ENCODE measurements at regions not wholly inside any gene's neighbourhood (a gene's known extent, or its start where the extent isn't known, plus 50 kb on each side); places are given as distances from the start of the nearest gene placed in this dataset.

DNA sequence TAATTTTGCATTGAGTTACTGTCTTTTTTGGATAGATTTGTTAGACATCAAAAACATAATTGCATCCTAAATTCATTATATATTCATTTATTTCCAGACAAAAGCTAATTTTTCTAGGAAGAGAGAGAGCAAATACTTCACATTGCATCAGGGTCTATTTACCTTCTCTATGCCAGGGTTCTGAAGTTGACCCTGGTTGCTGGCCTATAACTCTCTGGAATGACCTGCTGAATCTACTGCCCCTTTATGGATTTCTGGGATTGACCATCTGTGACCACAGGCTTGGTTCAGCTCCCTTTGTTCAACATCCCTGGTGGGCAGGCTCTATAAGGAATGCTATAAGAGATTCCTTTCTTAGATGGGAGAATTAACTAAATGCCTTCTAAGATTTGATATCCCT lies 414.8 kb upstream of the STXBP6 start:
- no peak overlapping the region for H3K23ac ChIP-seq (ENCODE audit: low read length)
- no peak overlapping the region for H4K8ac ChIP-seq (ENCODE audit: low read depth, low read length)
- H4K91ac ChIP-seq (ENCODE audit: low read depth, low read length), result no peak overlapping the region
- no peaks in the 10 kb centered on the region for H3K79me2 ChIP-seq (ENCODE audit: control insufficient read depth, insufficient read depth, low read length, poor library complexity)
- H3K79me1 ChIP-seq (ENCODE audit: low read length), result no peaks in the 10 kb centered on the region
- H3K4me3 ChIP-seq (ENCODE audit: low read depth, low read length), result no peak overlapping the region
- no peak overlapping the region for H3K14ac ChIP-seq (ENCODE audit: low read length)
- no peak overlapping the region for H4K12ac ChIP-seq (ENCODE audit: low read depth, low read length)
- no peak overlapping the region for H3K18ac ChIP-seq (ENCODE audit: low read length)
- no peaks in the 10 kb centered on the region for H3K36me3 ChIP-seq (ENCODE audit: control insufficient read depth in 1 of 2, insufficient read depth in 2 of 2, low read length in 2 of 2)
- no peaks in the 10 kb centered on the region for H3K27me3 ChIP-seq (ENCODE audit: insufficient read depth, low read length)
- H2BK12ac ChIP-seq (ENCODE audit: low read length), result no peak overlapping the region
- no peak overlapping the region for H2AK5ac ChIP-seq (ENCODE audit: low read length)
- DNase-seq, result no peak
- no peak overlapping the region for H3K27ac ChIP-seq (ENCODE audit: low read depth, low read length)
- H3K4me2 ChIP-seq (ENCODE audit: low read length), result no peak overlapping the region
- H3K4ac ChIP-seq (ENCODE audit: low read depth, low read length), result no peak overlapping the region
- no peak overlapping the region for H3K9ac ChIP-seq (ENCODE audit: low read length)
- no peaks in the 10 kb centered on the region for H3K4me1 ChIP-seq (ENCODE audit: control insufficient read depth in 1 of 2, insufficient read depth in 2 of 2, low read length in 2 of 2)
- no peak overlapping the region for H2AFZ ChIP-seq (ENCODE audit: insufficient read depth, low read length, poor library complexity)
- H2BK5ac ChIP-seq (ENCODE audit: low read depth, low read length, poor library complexity), result no peak overlapping the region
- no peaks in the 10 kb centered on the region for H3K9me3 ChIP-seq (ENCODE audit: insufficient read depth, low read depth, low read length)
- no peak overlapping the region for H2BK120ac ChIP-seq (ENCODE audit: insufficient read depth, low read length, poor library complexity)

GRCh38 chr14:25464078-25464477 lies 414.1 kb upstream of the STXBP6 start:
- no peaks in the 10 kb centered on the region for H3K4me1 ChIP-seq (ENCODE audit: control insufficient read depth in 1 of 2, insufficient read depth in 2 of 2, low read length in 2 of 2)
- H3K23ac ChIP-seq (ENCODE audit: low read length), result no peak overlapping the region
- H3K14ac ChIP-seq (ENCODE audit: low read length), result no peak overlapping the region
- no peak overlapping the region for H4K8ac ChIP-seq (ENCODE audit: low read depth, low read length)
- H2BK5ac ChIP-seq (ENCODE audit: low read depth, low read length, poor library complexity), result no peak overlapping the region
- no peaks in the 10 kb centered on the region for H3K79me1 ChIP-seq (ENCODE audit: low read length)
- no peak overlapping the region for H2AK5ac ChIP-seq (ENCODE audit: low read length)
- no peak overlapping the region for H3K4me3 ChIP-seq (ENCODE audit: low read depth, low read length)
- no peak overlapping the region for H3K4me2 ChIP-seq (ENCODE audit: low read length)
- no peak overlapping the region for H3K27ac ChIP-seq (ENCODE audit: low read depth, low read length)
- no peak overlapping the region for H4K12ac ChIP-seq (ENCODE audit: low read depth, low read length)
- DNase-seq, result no peak
- no peak overlapping the region for H2AFZ ChIP-seq (ENCODE audit: insufficient read depth, low read length, poor library complexity)
- H2BK120ac ChIP-seq (ENCODE audit: insufficient read depth, low read length, poor library complexity), result no peak overlapping the region
- H3K4ac ChIP-seq (ENCODE audit: low read depth, low read length), result no peak overlapping the region
- no peaks in the 10 kb centered on the region for H3K9me3 ChIP-seq (ENCODE audit: insufficient read depth, low read depth, low read length)
- no peak overlapping the region for H3K18ac ChIP-seq (ENCODE audit: low read length)
- no peaks in the 10 kb centered on the region for H3K79me2 ChIP-seq (ENCODE audit: control insufficient read depth, insufficient read depth, low read length, poor library complexity)
- no peak overlapping the region for H3K9ac ChIP-seq (ENCODE audit: low read length)
- no peak overlapping the region for H4K91ac ChIP-seq (ENCODE audit: low read depth, low read length)
- H3K27me3 ChIP-seq (ENCODE audit: insufficient read depth, low read length), result no peaks in the 10 kb centered on the region
- H3K36me3 ChIP-seq (ENCODE audit: control insufficient read depth in 1 of 2, insufficient read depth in 2 of 2, low read length in 2 of 2), result no peaks in the 10 kb centered on the region
- H2BK12ac ChIP-seq (ENCODE audit: low read length), result no peak overlapping the region

DNA sequence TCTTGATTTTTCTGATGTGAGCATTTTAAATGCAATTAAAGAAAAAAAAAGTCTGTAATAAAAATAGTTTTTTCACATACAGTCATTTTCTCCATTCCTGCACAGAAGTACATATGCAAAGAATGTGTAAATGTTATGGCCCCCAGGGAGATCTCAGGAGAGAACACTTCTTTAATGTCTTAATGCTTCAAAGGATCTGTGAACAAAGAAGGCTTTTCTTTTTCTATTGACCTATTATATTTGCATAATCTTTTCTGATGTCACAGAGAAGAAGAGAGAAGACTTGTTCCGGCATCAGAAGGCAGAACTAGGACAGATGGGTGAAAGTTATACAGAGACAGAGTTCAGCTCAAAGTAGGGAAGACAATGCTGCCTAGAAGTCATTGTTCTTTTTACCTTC lies 413.5 kb upstream of the STXBP6 start:
- H2BK5ac ChIP-seq (ENCODE audit: low read depth, low read length, poor library complexity), result no peak overlapping the region
- H3K27ac ChIP-seq (ENCODE audit: low read depth, low read length), result no peak overlapping the region
- H3K23ac ChIP-seq (ENCODE audit: low read length), result no peak overlapping the region
- no peaks in the 10 kb centered on the region for H3K9me3 ChIP-seq (ENCODE audit: insufficient read depth, low read depth, low read length)
- H4K91ac ChIP-seq (ENCODE audit: low read depth, low read length), result no peak overlapping the region
- WGBS (ENCODE audit: extremely low coverage, insufficient coverage, insufficient read length), result no CpG with 5 or more reads among the region's 1 CpG
- no peaks in the 10 kb centered on the region for H3K79me1 ChIP-seq (ENCODE audit: low read length)
- no peak overlapping the region for H4K8ac ChIP-seq (ENCODE audit: low read depth, low read length)
- no peak overlapping the region for H3K14ac ChIP-seq (ENCODE audit: low read length)
- no peaks in the 10 kb centered on the region for H3K36me3 ChIP-seq (ENCODE audit: control insufficient read depth in 1 of 2, insufficient read depth in 2 of 2, low read length in 2 of 2)
- H3K79me2 ChIP-seq (ENCODE audit: control insufficient read depth, insufficient read depth, low read length, poor library complexity), result no peaks in the 10 kb centered on the region
- H2AFZ ChIP-seq (ENCODE audit: insufficient read depth, low read length, poor library complexity), result no peak overlapping the region
- H2BK12ac ChIP-seq (ENCODE audit: low read length), result no peak overlapping the region
- no peak overlapping the region for H3K18ac ChIP-seq (ENCODE audit: low read length)
- H3K4me1 ChIP-seq (ENCODE audit: control insufficient read depth in 1 of 2, insufficient read depth in 2 of 2, low read length in 2 of 2), result no peaks in the 10 kb centered on the region
- no peak overlapping the region for H2BK120ac ChIP-seq (ENCODE audit: insufficient read depth, low read length, poor library complexity)
- no peak overlapping the region for H3K4me3 ChIP-seq (ENCODE audit: low read depth, low read length)
- H3K27me3 ChIP-seq (ENCODE audit: insufficient read depth, low read length), result no peaks in the 10 kb centered on the region
- no peak overlapping the region for H2AK5ac ChIP-seq (ENCODE audit: low read length)
- DNase-seq, result no peak
- no peak overlapping the region for H3K4me2 ChIP-seq (ENCODE audit: low read length)
- no peak overlapping the region for H3K9ac ChIP-seq (ENCODE audit: low read length)
- H4K12ac ChIP-seq (ENCODE audit: low read depth, low read length), result no peak overlapping the region
- no peak overlapping the region for H3K4ac ChIP-seq (ENCODE audit: low read depth, low read length)

DNA sequence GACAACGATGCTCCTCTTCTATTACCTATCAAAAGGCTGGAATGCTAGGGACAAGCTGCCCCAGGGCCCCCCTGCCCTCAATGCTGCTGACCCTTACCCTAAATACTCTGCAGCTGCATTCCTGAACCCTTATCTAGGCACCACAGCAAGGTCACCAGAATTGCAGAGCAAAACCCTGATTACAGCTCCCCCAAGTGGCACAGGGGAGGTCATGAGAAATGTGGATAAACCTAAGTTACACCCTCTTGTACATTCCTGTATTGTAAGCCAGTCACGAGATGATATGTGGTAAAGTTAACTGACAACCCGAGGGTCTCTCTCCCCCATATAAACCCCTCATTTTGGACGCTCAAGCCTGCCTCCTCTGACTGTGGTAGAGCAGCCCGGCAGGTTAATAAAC lies 411.8 kb upstream of the STXBP6 start:
- H4K12ac ChIP-seq (ENCODE audit: low read depth, low read length), result no peak overlapping the region
- H3K14ac ChIP-seq (ENCODE audit: low read length), result no peak overlapping the region
- no peaks in the 10 kb centered on the region for H3K4me1 ChIP-seq (ENCODE audit: control insufficient read depth in 1 of 2, insufficient read depth in 2 of 2, low read length in 2 of 2)
- H3K4ac ChIP-seq (ENCODE audit: low read depth, low read length), result no peak overlapping the region
- no CpG with 5 or more reads among the region's 5 CpGs for WGBS (ENCODE audit: extremely low coverage, insufficient coverage, insufficient read length)
- H3K27ac ChIP-seq (ENCODE audit: low read depth, low read length), result no peak overlapping the region
- no peak overlapping the region for H2BK120ac ChIP-seq (ENCODE audit: insufficient read depth, low read length, poor library complexity)
- no peaks in the 10 kb centered on the region for H3K36me3 ChIP-seq (ENCODE audit: control insufficient read depth in 1 of 2, insufficient read depth in 2 of 2, low read length in 2 of 2)
- H3K79me1 ChIP-seq (ENCODE audit: low read length), result no peaks in the 10 kb centered on the region
- H2BK12ac ChIP-seq (ENCODE audit: low read length), result no peak overlapping the region
- no peak overlapping the region for H2AK5ac ChIP-seq (ENCODE audit: low read length)
- no peak overlapping the region for H3K18ac ChIP-seq (ENCODE audit: low read length)
- no peak overlapping the region for H3K23ac ChIP-seq (ENCODE audit: low read length)
- no peak overlapping the region for H4K91ac ChIP-seq (ENCODE audit: low read depth, low read length)
- H3K4me2 ChIP-seq (ENCODE audit: low read length), result no peak overlapping the region
- no peaks in the 10 kb centered on the region for H3K79me2 ChIP-seq (ENCODE audit: control insufficient read depth, insufficient read depth, low read length, poor library complexity)
- no peak overlapping the region for H2AFZ ChIP-seq (ENCODE audit: insufficient read depth, low read length, poor library complexity)
- H3K4me3 ChIP-seq (ENCODE audit: low read depth, low read length), result no peak overlapping the region
- no peak overlapping the region for H3K9ac ChIP-seq (ENCODE audit: low read length)
- no peak overlapping the region for H4K8ac ChIP-seq (ENCODE audit: low read depth, low read length)
- H3K9me3 ChIP-seq (ENCODE audit: insufficient read depth, low read depth, low read length), result no peaks in the 10 kb centered on the region
- DNase-seq, result no peak
- H2BK5ac ChIP-seq (ENCODE audit: low read depth, low read length, poor library complexity), result no peak overlapping the region
- H3K27me3 ChIP-seq (ENCODE audit: insufficient read depth, low read length), result no peaks in the 10 kb centered on the region

DNA sequence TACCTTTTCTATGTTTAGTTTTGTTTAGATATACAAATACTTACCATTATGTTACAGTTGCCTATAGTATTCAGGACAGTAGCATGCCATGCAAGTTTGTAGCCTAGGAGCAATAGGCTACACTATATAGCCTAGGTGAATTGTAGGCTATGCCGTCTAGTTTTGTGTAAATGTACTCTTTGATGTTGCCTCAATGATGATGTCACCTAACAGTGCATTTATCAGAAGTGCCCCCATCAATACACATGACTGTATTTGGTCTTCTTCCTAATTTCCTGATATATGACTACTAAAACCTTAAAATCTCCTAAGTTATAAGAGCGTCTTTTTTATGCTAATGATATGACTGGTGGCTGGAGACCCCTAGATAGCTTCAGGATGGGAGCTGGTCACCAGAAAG lies 394.4 kb upstream of the STXBP6 start:
- H3K9me3 ChIP-seq (ENCODE audit: insufficient read depth, low read depth, low read length), result no peaks in the 10 kb centered on the region
- H2BK120ac ChIP-seq (ENCODE audit: insufficient read depth, low read length, poor library complexity), result no peak overlapping the region
- no peak overlapping the region for H4K91ac ChIP-seq (ENCODE audit: low read depth, low read length)
- H2AFZ ChIP-seq (ENCODE audit: insufficient read depth, low read length, poor library complexity), result no peak overlapping the region
- H3K9ac ChIP-seq (ENCODE audit: low read length), result no peak overlapping the region
- H2AK5ac ChIP-seq (ENCODE audit: low read length), result no peak overlapping the region
- no peak overlapping the region for H3K18ac ChIP-seq (ENCODE audit: low read length)
- no peak overlapping the region for H3K4me2 ChIP-seq (ENCODE audit: low read length)
- H3K4me1 ChIP-seq (ENCODE audit: control insufficient read depth in 1 of 2, insufficient read depth in 2 of 2, low read length in 2 of 2), result no peaks in the 10 kb centered on the region
- no peak overlapping the region for H3K27ac ChIP-seq (ENCODE audit: low read depth, low read length)
- H4K8ac ChIP-seq (ENCODE audit: low read depth, low read length), result no peak overlapping the region
- H3K14ac ChIP-seq (ENCODE audit: low read length), result no peak overlapping the region
- H2BK5ac ChIP-seq (ENCODE audit: low read depth, low read length, poor library complexity), result no peak overlapping the region
- H3K27me3 ChIP-seq (ENCODE audit: insufficient read depth, low read length), result no peaks in the 10 kb centered on the region
- H3K79me2 ChIP-seq (ENCODE audit: control insufficient read depth, insufficient read depth, low read length, poor library complexity), result no peaks in the 10 kb centered on the region
- H3K23ac ChIP-seq (ENCODE audit: low read length), result no peak overlapping the region
- no peak for DNase-seq
- H2BK12ac ChIP-seq (ENCODE audit: low read length), result no peak overlapping the region
- no peak overlapping the region for H3K4me3 ChIP-seq (ENCODE audit: low read depth, low read length)
- no peak overlapping the region for H4K12ac ChIP-seq (ENCODE audit: low read depth, low read length)
- no peak overlapping the region for H3K4ac ChIP-seq (ENCODE audit: low read depth, low read length)
- H3K36me3 ChIP-seq (ENCODE audit: control insufficient read depth in 1 of 2, insufficient read depth in 2 of 2, low read length in 2 of 2), result no peaks in the 10 kb centered on the region
- no peaks in the 10 kb centered on the region for H3K79me1 ChIP-seq (ENCODE audit: low read length)
- WGBS (ENCODE audit: extremely low coverage, insufficient coverage, insufficient read length), result no CpG with 5 or more reads among the region's 2 CpGs
